Right hindlimb (tissue), 1 donor: ENCODE measurements at regions not wholly inside any gene's neighbourhood (a gene's known extent, or its start where the extent isn't known, plus 50 kb on each side); places are given as distances from the start of the nearest gene placed in this dataset.
"Not testable (repeated sequence)": the region's sequence is repeated elsewhere in the genome, so short reads cannot be mapped to it uniquely, and the experiment has no call there.

ENCODE experiments used
- DNase-seq: peaks from one replicate; pipeline ENCODE4 v3.0.0-alpha.2; 2018

DNA sequence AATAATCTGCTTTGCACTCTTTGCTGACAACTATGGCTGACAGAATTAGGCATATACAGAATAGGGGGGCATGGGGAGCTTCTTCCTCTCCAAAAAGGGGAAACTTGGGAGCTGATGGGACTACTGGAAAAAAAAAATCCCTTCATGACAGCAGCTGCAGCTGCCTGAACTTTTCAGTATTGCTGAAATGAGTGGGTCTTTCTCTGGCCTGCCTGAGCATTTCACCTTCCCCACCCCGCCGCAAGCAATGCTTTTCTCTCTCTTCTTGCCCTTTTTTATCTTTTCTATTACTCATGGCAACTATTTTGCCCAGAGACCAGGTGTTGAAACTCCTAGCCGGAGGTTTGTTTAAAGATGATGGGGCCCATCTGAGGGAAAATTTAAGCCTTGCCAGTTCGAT lies 244.9 kb downstream of the SEMA3D start:
- DNase-seq, result no peak

DNA sequence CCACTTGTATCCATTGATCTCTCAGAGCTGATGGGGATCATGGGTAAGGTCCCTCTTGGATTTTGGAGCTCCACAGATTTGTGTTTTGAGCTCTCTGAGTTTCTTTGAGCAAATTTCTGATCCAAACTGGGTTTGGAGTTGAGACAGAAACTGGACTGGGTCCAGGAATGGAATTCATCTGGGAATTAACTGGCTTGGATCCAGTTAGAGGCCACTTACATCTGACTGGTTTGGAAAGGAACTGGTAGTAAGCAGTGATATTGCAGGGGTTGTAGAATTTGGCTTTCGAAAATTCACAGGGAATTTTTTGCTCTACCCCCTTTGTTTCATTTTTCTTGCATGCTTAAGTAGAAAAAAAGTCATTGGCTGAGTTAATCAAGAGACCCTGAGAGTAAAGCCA lies 245.6 kb downstream of the SEMA3D start:
- DNase-seq, result no peak

DNA sequence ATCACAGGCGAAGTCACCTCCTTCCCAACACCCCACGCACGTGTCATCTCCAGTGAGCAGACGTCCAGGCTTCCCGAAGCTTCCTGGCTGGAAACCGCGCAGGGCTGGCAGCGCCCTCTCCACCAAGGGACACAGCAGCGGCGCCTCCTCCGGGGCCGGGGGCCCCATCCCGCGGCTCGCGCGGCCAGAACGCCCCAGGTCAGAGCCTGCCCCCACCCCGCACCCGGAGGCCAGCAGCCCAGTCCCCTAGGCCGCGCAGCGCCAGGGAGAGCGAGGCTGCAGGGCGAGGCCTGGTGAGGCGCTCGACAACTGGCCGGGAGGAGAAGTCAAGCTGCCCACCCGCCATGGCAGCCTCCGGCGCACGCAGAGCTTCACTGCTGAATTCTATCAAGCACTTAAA lies 247.0 kb downstream of the SEMA3D start:
- DNase-seq, result no peak

DNA sequence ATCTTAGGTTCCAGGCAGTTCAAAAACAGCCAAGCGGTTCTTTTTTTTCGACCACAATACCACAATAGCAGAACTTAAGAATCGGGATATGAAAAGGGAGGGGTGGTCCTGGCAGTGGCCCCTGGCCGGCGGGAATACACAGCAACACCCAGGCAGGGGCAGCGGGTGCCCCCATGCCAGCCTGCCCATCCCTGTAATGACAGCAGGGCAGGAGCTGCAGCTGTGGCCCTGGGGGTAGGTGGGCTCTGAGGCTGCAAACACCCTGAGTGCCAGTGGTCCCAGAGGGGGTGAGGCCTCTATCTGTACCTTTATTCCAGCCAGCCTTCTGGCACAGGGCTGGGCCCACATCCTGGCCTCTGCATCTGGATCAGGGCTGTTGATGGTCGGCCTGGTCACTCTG lies 247.4 kb downstream of the SEMA3D start:
- no peak for DNase-seq

DNA sequence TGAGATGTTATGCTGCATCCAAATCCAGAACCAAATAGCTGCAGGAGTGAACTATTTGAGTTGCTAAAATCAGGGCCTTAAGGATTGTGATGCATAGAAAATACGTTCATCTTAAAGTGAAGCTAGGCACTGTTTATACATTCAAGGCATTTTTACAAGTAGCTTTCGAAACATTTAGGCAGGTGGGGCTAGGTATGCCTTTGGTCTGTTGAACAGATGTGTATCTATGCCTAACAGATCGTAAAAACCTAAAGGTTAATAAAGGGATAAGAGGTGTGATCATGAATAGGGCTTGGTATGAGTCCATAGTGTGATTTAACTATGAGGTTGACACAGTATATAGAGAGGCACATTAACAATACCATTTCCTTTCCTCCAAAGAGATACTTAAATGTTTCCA lies 262.5 kb downstream of the SEMA3D start:
- DNase-seq, result no peak

DNA sequence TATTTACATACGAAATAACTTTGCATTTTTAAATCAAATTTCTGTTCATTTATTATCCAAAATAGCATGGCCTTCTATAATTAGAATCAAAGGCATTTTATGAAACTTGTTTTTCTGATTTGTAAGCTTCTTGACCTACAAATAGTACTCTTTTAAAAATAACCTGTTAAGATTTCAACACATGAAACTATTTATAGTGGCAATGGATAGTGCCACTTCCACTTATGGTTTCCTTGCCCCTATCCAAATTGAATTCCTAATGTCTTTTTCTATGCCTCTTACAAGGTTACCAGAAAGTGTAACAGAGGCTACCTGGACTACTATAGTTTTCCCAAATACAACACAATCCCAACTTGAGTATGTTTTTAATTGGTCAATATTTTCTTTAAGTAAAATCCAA lies 263.5 kb downstream of the SEMA3D start:
- DNase-seq, result no peak

DNA sequence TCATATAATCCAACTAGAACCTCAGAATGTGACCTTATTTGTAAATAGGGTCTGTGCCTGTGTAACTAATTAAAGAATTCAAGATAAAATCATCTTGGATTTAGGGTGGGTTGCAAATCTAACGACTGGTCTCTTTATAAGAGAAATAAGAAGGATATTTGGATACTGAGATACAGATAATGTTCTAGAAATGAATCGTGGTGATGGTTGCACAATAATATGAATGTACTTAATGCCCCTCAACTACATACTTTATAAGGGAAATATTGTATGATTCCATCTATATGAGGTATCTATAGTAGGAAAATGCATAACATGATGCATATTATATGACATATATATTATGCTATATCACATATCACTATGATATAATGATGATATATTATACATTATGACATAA lies 265.7 kb downstream of the SEMA3D start:
- DNase-seq, result no peak

DNA sequence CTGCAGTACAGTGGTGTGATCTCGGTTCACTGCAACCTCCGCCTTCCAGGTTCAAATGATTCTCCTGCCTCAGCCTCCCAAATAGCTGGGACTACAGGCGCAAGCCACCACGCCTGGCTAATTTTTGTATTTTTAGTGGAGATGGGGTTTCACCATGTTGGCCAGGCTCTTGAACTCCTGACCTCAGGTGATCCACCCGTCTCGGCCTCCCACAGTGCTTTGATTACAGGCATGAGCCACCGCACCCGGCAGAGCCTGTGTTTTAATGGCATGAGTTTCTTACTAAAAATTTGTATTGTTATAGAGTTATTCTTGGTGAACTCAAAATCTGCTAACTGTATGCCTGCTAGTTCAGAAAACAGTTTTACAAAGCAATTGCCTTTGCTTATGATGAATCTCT lies 269.9 kb downstream of the SEMA3D start:
- not testable (repeated sequence) for DNase-seq

DNA sequence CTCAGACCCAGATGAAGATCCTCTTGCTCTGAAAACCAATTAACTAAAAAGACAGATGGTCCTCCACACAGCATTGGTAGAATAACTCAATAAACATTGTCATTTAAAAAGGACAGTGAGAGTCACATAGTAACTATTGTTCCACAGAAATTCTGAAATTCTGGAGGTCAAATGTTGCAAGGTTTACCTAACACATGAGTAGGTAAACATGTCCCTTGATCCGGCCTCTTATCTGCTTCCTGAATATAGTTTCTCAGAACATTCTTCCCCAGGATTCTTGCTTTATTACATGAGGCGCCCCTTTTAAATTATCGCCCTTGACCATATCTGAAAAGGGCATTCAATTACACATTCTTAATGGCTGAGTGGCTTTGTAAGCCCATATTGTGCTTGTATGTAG lies 270.7 kb downstream of the SEMA3D start:
- no peak for DNase-seq

DNA sequence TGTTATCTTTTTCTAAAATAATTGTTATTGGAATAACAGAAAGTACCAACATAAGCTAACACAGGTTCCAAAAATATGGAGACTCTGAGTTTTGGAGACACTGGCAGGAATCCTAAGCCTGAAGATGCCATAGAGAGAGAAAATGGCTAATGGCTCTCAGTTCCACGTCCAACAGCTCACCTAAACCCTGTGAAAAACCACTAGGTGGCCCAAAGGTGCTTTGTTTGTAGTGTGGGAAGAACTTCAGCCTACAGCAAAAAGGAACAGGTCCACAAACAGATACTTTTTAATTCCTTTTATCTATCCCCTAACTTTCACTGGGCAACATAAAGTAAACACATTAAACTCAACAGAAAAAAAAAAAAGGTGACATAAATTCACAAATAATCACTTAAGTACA lies 272.3 kb downstream of the SEMA3D start:
- DNase-seq, result no peak

DNA sequence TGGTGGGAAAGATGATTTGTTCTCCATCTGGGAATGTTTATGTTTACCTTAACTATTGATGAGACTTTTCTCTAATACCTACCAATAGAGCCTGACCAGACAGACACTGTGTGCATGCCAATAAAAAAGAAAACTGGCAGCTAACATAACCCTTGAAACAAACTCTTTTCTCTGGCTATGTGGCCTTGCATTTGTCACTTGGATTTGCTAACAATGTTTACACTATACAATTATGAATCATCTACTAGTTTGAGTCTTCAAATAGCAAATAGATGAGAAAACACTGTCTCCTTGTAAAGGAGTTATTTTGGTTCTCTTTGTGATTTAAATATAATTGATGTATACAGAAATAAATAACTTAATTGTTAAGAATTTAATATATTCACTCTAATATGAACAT lies 273.1 kb downstream of the SEMA3D start:
- no peak for DNase-seq

DNA sequence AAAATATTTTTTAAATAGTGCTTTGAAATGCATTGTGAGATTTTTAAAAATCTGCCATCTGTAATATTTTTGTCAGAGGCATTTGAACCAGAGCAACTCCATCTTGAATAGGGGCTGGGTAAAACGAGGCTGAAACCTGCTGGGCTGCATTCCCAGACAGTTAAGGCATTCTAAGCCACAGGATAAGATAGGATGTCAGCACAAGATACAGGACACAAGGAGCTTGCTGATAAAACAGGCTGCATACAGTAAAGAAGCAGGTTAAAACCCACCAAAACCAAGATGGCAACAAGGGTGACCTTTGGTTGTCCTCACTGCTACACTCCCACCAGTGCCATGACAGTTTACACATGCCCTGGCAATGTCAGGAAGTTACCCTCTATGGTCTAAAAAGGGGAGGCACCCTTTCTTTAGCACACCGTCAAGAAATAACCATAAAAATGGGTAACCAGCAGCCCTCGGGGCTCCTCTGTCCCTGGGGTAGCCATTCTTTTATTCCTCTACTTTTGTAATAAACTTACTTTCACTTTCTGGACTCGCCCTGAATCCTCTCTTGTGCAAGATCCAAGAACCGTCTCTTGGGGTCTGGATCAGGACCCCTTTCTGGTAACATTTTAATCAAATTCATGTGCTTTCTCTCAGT lies 273.7 kb downstream of the SEMA3D start:
- DNase-seq, result no peak

DNA sequence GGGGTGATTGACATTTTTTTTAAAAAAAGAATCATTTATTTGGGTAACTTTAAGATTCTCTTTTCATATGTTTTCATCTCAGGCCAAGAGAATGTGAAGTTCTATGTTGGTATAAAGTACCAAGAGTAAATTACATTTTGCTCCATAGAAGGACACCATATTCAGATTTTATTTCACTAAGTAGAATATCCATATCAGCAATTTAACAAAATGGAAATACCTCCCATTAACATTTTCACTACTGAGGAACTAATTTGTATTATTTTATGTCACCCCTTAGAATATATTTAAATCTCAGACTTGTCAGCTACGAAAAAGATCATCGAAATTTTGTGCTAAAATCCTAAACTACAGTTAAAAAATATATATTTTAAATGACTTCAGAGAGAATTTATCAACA lies 274.3 kb downstream of the SEMA3D start:
- no peak for DNase-seq

DNA sequence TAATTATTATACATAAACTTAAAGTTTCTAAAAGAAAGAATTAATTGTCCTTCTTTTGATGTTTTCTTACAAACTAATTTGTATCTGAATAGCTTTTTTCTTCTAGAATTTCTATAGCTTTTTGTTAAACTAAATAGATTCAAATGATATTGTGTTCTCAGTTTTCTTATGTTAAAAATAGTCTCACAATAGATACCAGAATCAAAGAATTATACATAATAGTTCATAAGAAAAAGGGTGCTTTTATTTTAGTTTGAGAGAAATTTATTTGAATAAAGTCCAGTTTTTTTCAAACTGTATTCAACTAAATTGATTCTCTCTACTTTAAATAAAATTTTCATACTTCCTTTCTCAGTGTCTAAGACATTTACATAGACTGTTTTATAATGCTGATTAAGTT lies 274.8 kb downstream of the SEMA3D start:
- DNase-seq, result no peak

DNA sequence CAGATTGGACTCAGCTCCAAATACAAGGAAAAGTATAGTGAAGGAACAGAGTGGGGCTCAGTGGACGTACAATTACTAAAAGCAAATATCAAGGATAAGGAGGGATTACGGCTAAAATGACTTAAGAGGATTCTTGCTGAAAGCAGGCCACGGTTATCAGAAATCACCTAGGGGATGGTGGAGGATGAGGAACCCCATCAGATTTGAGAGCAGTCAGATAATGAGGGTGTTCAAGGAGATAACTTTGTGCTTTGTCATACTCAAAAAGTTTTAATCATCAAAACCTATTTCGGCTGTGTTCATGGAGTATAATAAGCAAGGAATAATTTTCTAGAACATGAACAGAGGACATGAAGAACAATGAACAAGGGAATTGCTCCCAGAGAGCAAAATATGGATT lies 275.8 kb downstream of the SEMA3D start:
- DNase-seq, result no peak

DNA sequence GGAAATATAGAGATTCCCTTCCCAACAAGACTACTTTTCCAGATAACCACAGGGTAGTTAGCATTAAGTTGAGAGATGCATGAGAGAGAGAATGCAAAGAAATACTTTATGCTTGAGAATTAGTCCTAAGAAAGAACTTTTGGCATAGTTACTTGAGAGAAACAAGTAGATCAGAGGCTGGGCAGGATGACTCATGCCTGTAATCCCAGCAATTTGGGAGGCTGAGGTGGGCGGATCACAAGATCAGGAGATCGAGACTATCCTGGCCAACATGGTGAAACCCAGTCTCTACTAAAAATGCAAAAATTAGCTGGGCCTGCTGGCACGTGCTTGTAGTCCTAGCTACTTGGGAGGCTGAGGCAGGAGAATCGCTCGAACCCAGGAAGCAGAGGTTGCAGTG lies 276.5 kb downstream of the SEMA3D start:
- DNase-seq, result not testable (repeated sequence)

DNA sequence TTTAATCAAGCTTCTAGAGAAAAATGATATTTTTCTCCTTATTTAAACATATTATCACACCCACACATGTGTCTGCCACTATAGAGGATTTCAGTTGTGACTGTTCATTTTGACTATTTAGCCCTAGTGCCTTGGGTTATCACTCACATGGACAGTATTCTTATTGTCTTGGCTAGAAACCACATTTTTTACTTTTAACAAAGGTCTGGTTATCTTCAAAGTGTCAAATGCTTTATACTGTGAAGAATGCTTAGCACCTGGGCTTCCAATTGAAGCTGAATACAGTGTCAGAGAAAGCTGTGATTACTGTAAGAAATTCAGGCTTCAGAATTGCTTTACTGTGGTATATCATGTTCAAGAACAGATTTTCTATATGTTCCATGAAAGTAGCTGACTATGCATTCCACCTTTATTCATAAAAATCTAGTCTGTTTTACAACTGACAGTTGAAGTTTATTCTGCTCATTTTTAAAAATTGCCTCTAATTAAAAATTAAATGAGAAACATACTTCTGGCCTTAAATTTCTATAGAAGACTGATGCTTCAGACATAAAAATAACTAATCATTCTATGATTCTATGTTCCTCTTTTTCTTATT lies 278.6 kb downstream of the SEMA3D start:
- no peak for DNase-seq

DNA sequence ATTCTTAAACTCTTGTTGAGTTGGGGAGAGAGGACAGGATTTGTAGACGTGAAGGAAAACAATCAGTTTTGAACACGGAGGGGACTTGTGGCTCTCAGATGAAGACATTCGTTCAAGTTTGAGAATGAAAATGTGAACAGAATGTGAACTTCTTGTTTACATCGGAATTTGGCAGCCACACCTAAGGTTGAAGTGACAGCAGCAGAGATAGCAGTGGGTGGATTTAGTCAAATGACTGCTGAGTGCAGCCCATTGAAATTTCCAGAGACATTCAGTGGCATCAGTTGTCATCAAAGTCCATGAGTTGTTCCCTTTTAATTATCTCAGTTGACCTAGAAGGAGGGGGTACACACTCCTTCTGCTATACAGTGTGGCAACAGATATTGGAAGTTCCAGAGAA lies 280.0 kb downstream of the SEMA3D start:
- no peak for DNase-seq

DNA sequence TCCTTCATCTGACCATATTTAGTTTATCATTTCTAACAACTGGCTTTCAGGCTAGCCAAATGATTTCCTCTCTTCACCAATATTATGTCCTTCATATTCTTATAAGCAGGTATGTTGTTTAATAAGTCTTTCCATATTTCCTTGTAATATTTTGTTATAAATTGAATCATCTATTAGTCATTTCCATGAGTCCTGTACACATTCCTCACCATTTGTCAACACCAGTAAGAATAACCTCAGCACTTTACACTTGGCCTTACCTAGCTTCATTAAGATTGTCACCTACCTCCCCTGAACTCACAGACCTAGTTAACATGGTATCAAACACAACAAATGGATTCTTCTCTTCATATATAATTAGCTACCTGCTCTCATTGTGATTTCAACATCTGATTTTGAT lies 282.3 kb downstream of the SEMA3D start:
- DNase-seq, result no peak

DNA sequence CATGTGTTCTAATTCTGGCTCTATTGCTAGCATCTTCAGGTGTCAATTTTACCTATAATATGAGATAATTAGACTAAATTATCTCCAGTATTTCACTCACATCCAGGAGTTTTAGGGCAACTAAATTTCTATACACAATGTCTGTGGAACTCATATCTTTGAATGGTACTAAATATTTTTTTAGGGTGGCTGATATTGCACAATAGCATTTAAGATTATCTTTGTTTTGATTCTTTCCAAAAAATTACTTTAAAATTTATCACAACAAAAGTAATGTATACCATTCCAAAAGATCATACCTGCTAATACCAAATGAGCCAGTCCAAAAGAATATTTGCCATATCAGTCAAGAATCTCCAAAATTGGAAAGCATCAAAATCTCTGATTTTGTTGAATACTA lies 285.5 kb downstream of the SEMA3D start:
- no peak for DNase-seq

DNA sequence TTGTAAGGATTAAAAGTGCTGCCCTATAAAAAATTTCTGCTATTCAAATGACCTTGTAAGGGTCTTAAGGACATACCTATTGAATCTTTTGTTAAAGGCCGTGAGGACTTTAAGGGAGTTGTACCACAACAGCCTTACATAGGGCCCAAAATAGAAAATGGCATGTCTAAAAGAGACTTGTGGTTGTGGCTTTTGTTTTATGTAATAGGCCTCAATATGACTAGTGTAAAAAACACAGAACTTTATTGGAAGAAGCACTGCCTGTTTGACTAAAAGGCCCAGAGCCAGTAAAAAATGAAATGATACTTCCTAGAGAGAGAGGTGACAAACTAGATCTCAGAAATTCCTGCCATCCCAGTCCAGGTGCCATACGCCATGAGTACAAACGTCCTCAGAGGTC lies 286.6 kb downstream of the SEMA3D start:
- DNase-seq, result no peak

DNA sequence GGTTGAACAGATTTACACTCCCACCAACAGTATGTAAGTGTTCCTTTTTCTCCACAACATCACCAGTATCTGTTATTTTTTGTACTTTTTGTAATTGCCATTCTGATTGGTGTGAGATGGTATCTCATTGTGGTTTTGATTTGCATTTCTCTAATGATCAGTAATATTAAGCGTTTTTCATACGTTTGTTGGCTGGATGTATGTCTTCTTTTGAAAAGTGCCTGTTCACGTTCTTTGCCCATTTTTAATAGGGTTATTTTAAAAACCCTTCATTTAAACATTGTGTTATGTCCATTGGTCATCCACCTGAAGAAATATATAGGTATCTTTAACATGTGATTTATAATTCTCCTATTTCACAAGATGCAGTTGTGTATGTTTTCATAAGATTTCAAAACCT lies 291.3 kb downstream of the SEMA3D start:
- no peak for DNase-seq

DNA sequence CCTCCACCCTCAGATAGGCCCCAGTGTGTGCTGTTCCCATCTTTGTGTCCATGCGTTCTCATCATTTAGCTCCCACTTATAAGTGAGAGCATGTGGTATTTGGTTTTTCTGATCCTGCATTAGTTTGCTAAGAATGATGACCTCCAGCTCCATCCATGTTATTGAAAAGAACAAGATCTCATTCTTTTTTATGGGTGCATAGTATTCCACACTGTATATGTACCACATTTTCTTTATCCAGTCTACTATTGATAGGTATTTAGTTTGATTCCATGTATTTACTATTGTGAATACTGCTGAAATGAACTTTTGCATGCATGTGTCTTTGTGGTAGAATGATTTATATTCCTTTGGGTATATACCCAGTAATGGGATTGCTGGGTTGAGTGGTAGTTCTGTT lies 303.3 kb downstream of the SEMA3D start:
- not testable (repeated sequence) for DNase-seq

DNA sequence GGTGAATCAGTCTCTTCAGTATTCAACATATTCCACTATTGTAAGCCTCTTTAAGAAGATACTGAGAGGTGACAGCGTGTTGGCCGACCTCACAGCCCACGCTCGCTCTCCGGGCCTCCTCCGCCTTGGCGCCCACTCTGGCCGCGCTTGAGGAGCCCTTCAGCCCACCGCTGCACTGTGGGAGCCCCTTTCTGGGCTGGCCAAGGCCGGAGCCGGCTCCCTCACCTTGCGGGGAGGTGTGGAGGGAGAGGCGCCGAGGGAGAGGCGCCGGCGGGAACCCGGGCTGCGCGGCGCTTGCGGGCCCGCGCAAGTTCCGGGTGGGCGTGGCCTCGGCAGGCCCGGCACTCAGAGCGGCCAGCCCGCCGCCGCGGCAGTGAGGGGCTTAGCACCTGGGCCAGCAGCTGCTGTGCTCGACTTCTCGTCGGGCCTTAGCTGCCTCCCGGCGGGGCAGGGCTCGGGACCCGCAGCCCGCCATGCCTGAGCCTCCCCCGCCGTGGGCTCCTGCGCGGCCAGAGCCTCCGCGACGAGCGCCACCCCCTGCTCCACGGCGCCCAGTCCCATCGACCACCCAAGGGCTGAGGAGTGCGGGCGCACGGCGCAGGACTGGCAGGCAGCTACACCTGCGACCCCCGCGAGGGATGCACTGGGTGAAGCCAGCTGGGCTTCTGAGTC lies 306.4 kb downstream of the SEMA3D start:
- DNase-seq, result not testable (repeated sequence)
